SIG-M5 treated with dmso at 0.1 percent for 504 hours (cell line): ENCODE measurements at regions not wholly inside any gene's neighbourhood (a gene's known extent, or its start where the extent isn't known, plus 50 kb on each side); places are given as distances from the start of the nearest gene placed in this dataset.

Source experiments
- DNase-seq: peaks from one replicate; lab custom pipeline; 2025; ENCODE audit not compliant: unreplicated experiment; lab: John Stamatoyannopoulos, UW

- DNase-seq: no peak
Measured at GRCh38 chr5:89024045-89024444, 141.1 kb upstream of the MEF2C start.

- DNase-seq: no peak
Measured at GRCh38 chr5:89020926-89021610, 138.1 kb upstream of the MEF2C start.

- DNase-seq: no peak
Measured at GRCh38 chr5:89016741-89017303, 133.8 kb upstream of the MEF2C start.

GRCh38 chr5:89015409-89015808, 132.4 kb upstream of the MEF2C start:
- no peak for DNase-seq

- no peak for DNase-seq
Measured at GRCh38 chr5:89011778-89012711, 129.1 kb upstream of the MEF2C start.

- no peak for DNase-seq
Measured at GRCh38 chr5:89010512-89010911, 127.5 kb upstream of the MEF2C start.

GRCh38 chr5:89008291-89008690, 125.3 kb upstream of the MEF2C start:
- DNase-seq: no peak

GRCh38 chr5:89005990-89006389, 123.0 kb upstream of the MEF2C start:
- no peak for DNase-seq

GRCh38 chr5:89004379-89004778, 121.4 kb upstream of the MEF2C start:
- no peak for DNase-seq

GRCh38 chr5:89003563-89004036, 120.6 kb upstream of the MEF2C start:
- DNase-seq: no peak

- no peak for DNase-seq
Measured at GRCh38 chr5:88999853-89000252, 116.9 kb upstream of the MEF2C start.

- DNase-seq: no peak
Measured at GRCh38 chr5:88997937-88998336, 115.0 kb upstream of the MEF2C start.

GRCh38 chr5:88984040-88984439, 101.1 kb upstream of the MEF2C start:
- DNase-seq: no peak

- DNase-seq: no peak
Measured at GRCh38 chr5:88979726-88980125, 96.7 kb upstream of the MEF2C start.

- no peak for DNase-seq
Measured at GRCh38 chr5:88979244-88979643, 96.3 kb upstream of the MEF2C start.

GRCh38 chr5:88976914-88977313, 93.9 kb upstream of the MEF2C start:
- no peak for DNase-seq

- DNase-seq: no peak
Measured at GRCh38 chr5:88967633-88968585, 84.9 kb upstream of the MEF2C start.

- peak; percentile 67 for DNase-seq
Measured at GRCh38 chr5:88964831-88965230, 81.8 kb upstream of the MEF2C start.

- DNase-seq: no peak
Measured at GRCh38 chr5:88957013-88957412, 74.0 kb upstream of the MEF2C start.

- DNase-seq: no peak
Measured at GRCh38 chr5:88956416-88956815, 73.4 kb upstream of the MEF2C start.

GRCh38 chr5:88955403-88955802, 72.4 kb upstream of the MEF2C start:
- no peak for DNase-seq
